22Rv1 (cell line): ENCODE measurements at regions not wholly inside any gene's neighbourhood (a gene's known extent, or its start where the extent isn't known, plus 50 kb on each side); places are given as distances from the start of the nearest gene placed in this dataset.

Source experiments
- H3K27ac ChIP-seq: fragments of 450-650 bp; 2 replicates; pipeline ENCODE4 v1.5.1; 2017
- CTCF ChIP-seq: fragments of 450-650 bp; IDR thresholded peaks from 2 replicates; pipeline ENCODE4 v1.5.1; 2017; ENCODE audit warnings: mild to moderate bottlenecking
- ZFX ChIP-seq: fragments of 450-650 bp; IDR thresholded peaks from 2 replicates; pipeline ENCODE4 v1.6.1; 2017; ENCODE audit warnings: antibody characterized with exemption, borderline replicate concordance

GRCh38 chr6:79864421-79864820 lies 82.9 kb downstream of the ELOVL4 start:
- H3K27ac ChIP-seq = no peak overlapping the region
- TF ChIP-seq ZFX (no peak), CTCF (no peak)

- H3K27ac ChIP-seq = no peak overlapping the region
- no peak for TF ChIP-seq ZFX
- TF ChIP-seq CTCF = no peak
Observed at GRCh38 chr6:79864001-79864400, 83.4 kb downstream of the ELOVL4 start.

- TF ChIP-seq CTCF (no peak), ZFX (no peak)
- H3K27ac ChIP-seq = no peak overlapping the region
Observed at GRCh38 chr6:79863566-79863965, 83.8 kb downstream of the ELOVL4 start.

- no peak overlapping the region for H3K27ac ChIP-seq
- TF ChIP-seq CTCF = no peak
- no peak for TF ChIP-seq ZFX
Observed at GRCh38 chr6:79862711-79863110, 84.6 kb downstream of the ELOVL4 start.

- TF ChIP-seq CTCF (no peak), ZFX (no peak)
Observed at GRCh38 chr6:79862126-79862525, 85.2 kb downstream of the ELOVL4 start.

GRCh38 chr6:79861023-79861422 lies 86.3 kb downstream of the ELOVL4 start:
- TF ChIP-seq CTCF = no peak
- TF ChIP-seq ZFX = no peak
- H3K27ac ChIP-seq = no peak overlapping the region

More at GRCh38 chr6:79862126-79862525, 85.2 kb downstream of the ELOVL4 start:
- no peak overlapping the region for H3K27ac ChIP-seq

GRCh38 chr6:79847426-79847825 lies 99.9 kb downstream of the ELOVL4 start:
- TF ChIP-seq CTCF (no peak), ZFX (no peak)
- no peak overlapping the region for H3K27ac ChIP-seq
